Cardiac muscle cell (in vitro differentiated cells and primary cell): ENCODE measurements at regions not wholly inside any gene's neighbourhood (a gene's known extent, or its start where the extent isn't known, plus 50 kb on each side); places are given as distances from the start of the nearest gene placed in this dataset.

ENCODE experiments used
- DNase-seq, 2 donors: peaks; one replicate each; pipeline versions ENCODE4 v3.0.0 to v3.0.0-alpha.2; 2010 to 2017; ENCODE audit warnings: low read depth in 1 of 2, low spot score in 1 of 2
- H3K27ac ChIP-seq: fragments of 200-600 bp; sonication (generic); 2 replicates; pipeline ENCODE4 v1.5.1; 2016
- H3K27me3 ChIP-seq: fragments of 200-600 bp; sonication (generic); 2 replicates; pipeline ENCODE4 v1.6.0; 2016; ENCODE audit warnings: control low read depth
- H3K36me3 ChIP-seq: fragments of 200-600 bp; sonication (generic); 2 replicates; pipeline ENCODE4 v1.5.1; 2016; ENCODE audit warnings: control low read depth
- H3K4me1 ChIP-seq: fragments of 200-600 bp; sonication (generic); 2 replicates; pipeline ENCODE4 v1.8.1; 2017; ENCODE audit warnings: low read depth, mild to moderate bottlenecking, mixed run types
- H3K4me3 ChIP-seq: fragments of 200-600 bp; sonication (generic); 2 replicates; pipeline ENCODE4 v1.5.1; 2016; ENCODE audit warnings: mild to moderate bottlenecking
- H3K9me3 ChIP-seq: fragments of 200-600 bp; sonication (generic); 2 replicates; pipeline ENCODE4 v1.5.1; 2017; ENCODE audit warnings: low read depth, mild to moderate bottlenecking, control low read depth
- CTCF ChIP-seq: IDR thresholded peaks from 2 replicates; pipeline ENCODE4 v1.5.1; 2012; ENCODE audit warnings: low read depth, mild to moderate bottlenecking, low read length

GRCh38 chr14:98888281-98888680 is 383.7 kb downstream of the BCL11B start:
- H3K36me3 ChIP-seq: no peaks in the 10 kb centered on the region
- H3K4me1 ChIP-seq: peaks cover 9% of the 10 kb centered on the region
- H3K27ac ChIP-seq: no peak overlapping the region
- H3K4me3 ChIP-seq: no peak overlapping the region
- no peaks in the 10 kb centered on the region for H3K9me3 ChIP-seq
- TF ChIP-seq CTCF: no peak
- H3K27me3 ChIP-seq: no peaks in the 10 kb centered on the region
- DNase-seq: no peak

- Histone ChIP-seq H3K27ac (no peak overlapping the region), H3K36me3 (no peaks in the 10 kb centered on the region), H3K27me3 (no peaks in the 10 kb centered on the region), H3K4me3 (no peak overlapping the region), H3K4me1 (peaks cover 9% of the 10 kb centered on the region), H3K9me3 (no peaks in the 10 kb centered on the region)
- no peak for DNase-seq
- no peak for TF ChIP-seq CTCF
Measured at GRCh38 chr14:98888927-98889835, 382.8 kb downstream of the BCL11B start.

GRCh38 chr14:98889836-98890185 is 382.2 kb downstream of the BCL11B start:
- TF ChIP-seq CTCF: no peak

GRCh38 chr14:98890556-98891340 is 381.2 kb downstream of the BCL11B start:
- Histone ChIP-seq H3K9me3 (no peaks in the 10 kb centered on the region), H3K4me3 (no peak overlapping the region), H3K36me3 (no peaks in the 10 kb centered on the region), H3K27ac (no peak overlapping the region), H3K27me3 (no peaks in the 10 kb centered on the region), H3K4me1 (peaks cover 9% of the 10 kb centered on the region)
- no peak for TF ChIP-seq CTCF
- peak in 1 of 2 donors; percentile 53 for DNase-seq

More at GRCh38 chr14:98889836-98890185, 382.2 kb downstream of the BCL11B start:
- no peak for DNase-seq
- Histone ChIP-seq H3K4me3 (no peak overlapping the region), H3K36me3 (no peaks in the 10 kb centered on the region), H3K27me3 (no peaks in the 10 kb centered on the region), H3K9me3 (no peaks in the 10 kb centered on the region), H3K27ac (no peak overlapping the region), H3K4me1 (peaks cover 9% of the 10 kb centered on the region)

GRCh38 chr14:98893675-98894074 is 378.3 kb downstream of the BCL11B start:
- Histone ChIP-seq H3K27me3 (no peaks in the 10 kb centered on the region), H3K9me3 (no peaks in the 10 kb centered on the region), H3K36me3 (no peaks in the 10 kb centered on the region), H3K4me3 (no peak overlapping the region), H3K27ac (no peak overlapping the region), H3K4me1 (peaks cover 9% of the 10 kb centered on the region)
- TF ChIP-seq CTCF: no peak
- DNase-seq: no peak
